ENCODE measurements at regions not wholly inside any gene's neighbourhood (a gene's known extent, or its start where the extent isn't known, plus 50 kb on each side); places are given as distances from the start of the nearest gene placed in this dataset.

- H3K4me3 ChIP-seq (replicated peaks; ENCODE audit: insufficient read depth, low read length): no peak overlapping the region
- H3K27ac ChIP-seq (replicated peaks): no peak overlapping the region
- DNase-seq (ENCODE audit: low read depth in 1 of 2, low spot score in 1 of 2): no peak
- TF ChIP-seq GABPA (IDR thresholded peaks at IDR 0.05; ENCODE audit: low read depth) (no peak), POLR2AphosphoS5 (IDR thresholded peaks at IDR 0.05; ENCODE audit: low read depth) (no peak), REST (IDR thresholded peaks at IDR 0.05; ENCODE audit: insufficient replicate concordance, low read depth) (no peak), SPI1 (IDR thresholded peaks at IDR 0.05; ENCODE audit: borderline replicate concordance, low read depth) (no peak)
- TF ChIP-seq, protein P1, sequence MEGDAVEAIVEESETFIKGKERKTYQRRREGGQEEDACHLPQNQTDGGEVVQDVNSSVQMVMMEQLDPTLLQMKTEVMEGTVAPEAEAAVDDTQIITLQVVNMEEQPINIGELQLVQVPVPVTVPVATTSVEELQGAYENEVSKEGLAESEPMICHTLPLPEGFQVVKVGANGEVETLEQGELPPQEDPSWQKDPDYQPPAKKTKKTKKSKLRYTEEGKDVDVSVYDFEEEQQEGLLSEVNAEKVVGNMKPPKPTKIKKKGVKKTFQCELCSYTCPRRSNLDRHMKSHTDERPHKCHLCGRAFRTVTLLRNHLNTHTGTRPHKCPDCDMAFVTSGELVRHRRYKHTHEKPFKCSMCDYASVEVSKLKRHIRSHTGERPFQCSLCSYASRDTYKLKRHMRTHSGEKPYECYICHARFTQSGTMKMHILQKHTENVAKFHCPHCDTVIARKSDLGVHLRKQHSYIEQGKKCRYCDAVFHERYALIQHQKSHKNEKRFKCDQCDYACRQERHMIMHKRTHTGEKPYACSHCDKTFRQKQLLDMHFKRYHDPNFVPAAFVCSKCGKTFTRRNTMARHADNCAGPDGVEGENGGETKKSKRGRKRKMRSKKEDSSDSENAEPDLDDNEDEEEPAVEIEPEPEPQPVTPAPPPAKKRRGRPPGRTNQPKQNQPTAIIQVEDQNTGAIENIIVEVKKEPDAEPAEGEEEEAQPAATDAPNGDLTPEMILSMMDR (IDR thresholded peaks at IDR 0.05; ENCODE audit: insufficient read depth, low read length): no peak
- no peaks in the 10 kb centered on the region for H3K27me3 ChIP-seq (ENCODE audit: insufficient read depth, poor library complexity, severe bottlenecking)
These were observed 356.8 kb upstream of the ATP11B start for GRCh38 chr3:182436547-182436946.

GRCh38 chr3:182438398-182438797 lies 354.9 kb upstream of the ATP11B start:
- no peak for TF ChIP-seq SPI1 (IDR thresholded peaks at IDR 0.05; ENCODE audit: borderline replicate concordance, low read depth)
- no peak for TF ChIP-seq GABPA (IDR thresholded peaks at IDR 0.05; ENCODE audit: low read depth)
- TF ChIP-seq, protein P1 (IDR thresholded peaks at IDR 0.05; ENCODE audit: insufficient read depth, low read length): no peak
- no peak for TF ChIP-seq POLR2AphosphoS5 (IDR thresholded peaks at IDR 0.05; ENCODE audit: low read depth)
- no peak for TF ChIP-seq REST (IDR thresholded peaks at IDR 0.05; ENCODE audit: insufficient replicate concordance, low read depth)
- H3K27me3 ChIP-seq (ENCODE audit: insufficient read depth, poor library complexity, severe bottlenecking): no peaks in the 10 kb centered on the region
- DNase-seq (ENCODE audit: low read depth in 1 of 2, low spot score in 1 of 2): no peak
- no peak overlapping the region for H3K4me3 ChIP-seq (replicated peaks; ENCODE audit: insufficient read depth, low read length)
- no peak overlapping the region for H3K27ac ChIP-seq (replicated peaks)

- no peaks in the 10 kb centered on the region for H3K27me3 ChIP-seq (ENCODE audit: insufficient read depth, poor library complexity, severe bottlenecking)
- TF ChIP-seq POLR2AphosphoS5 (IDR thresholded peaks at IDR 0.05; ENCODE audit: low read depth) (no peak), REST (IDR thresholded peaks at IDR 0.05; ENCODE audit: insufficient replicate concordance, low read depth) (no peak), GABPA (IDR thresholded peaks at IDR 0.05; ENCODE audit: low read depth) (no peak), SPI1 (IDR thresholded peaks at IDR 0.05; ENCODE audit: borderline replicate concordance, low read depth) (no peak)
- TF ChIP-seq, protein P1 (IDR thresholded peaks at IDR 0.05; ENCODE audit: insufficient read depth, low read length): no peak
- no peak overlapping the region for H3K27ac ChIP-seq (replicated peaks)
- H3K4me3 ChIP-seq (replicated peaks; ENCODE audit: insufficient read depth, low read length): no peak overlapping the region
- no peak for DNase-seq (ENCODE audit: low read depth in 1 of 2, low spot score in 1 of 2)
These were observed 353.2 kb upstream of the ATP11B start for GRCh38 chr3:182440101-182440500.

All from HL-60 (cell line).